ENCODE measurements at regions not wholly inside any gene's neighbourhood (a gene's known extent, or its start where the extent isn't known, plus 50 kb on each side); places are given as distances from the start of the nearest gene placed in this dataset.
"Not testable (repeated sequence)": the region's sequence is repeated elsewhere in the genome, so short reads cannot be mapped to it uniquely, and the experiment has no call there.

- no peak for DNase-seq
Observed at GRCh38 chr2:128514555-128514955, 195.9 kb upstream of the HS6ST1 start.

- DNase-seq, result no peak
Observed at GRCh38 chr2:128516938-128517337, 198.3 kb upstream of the HS6ST1 start.

- not testable (repeated sequence) for DNase-seq
Observed at GRCh38 chr2:128519028-128519427, 200.4 kb upstream of the HS6ST1 start.

- DNase-seq, result no peak
Observed at GRCh38 chr2:128519517-128520215, 201.0 kb upstream of the HS6ST1 start.

GRCh38 chr2:128520340-128520739 is 201.7 kb upstream of the HS6ST1 start:
- DNase-seq, result no peak

GRCh38 chr2:128520791-128521190 is 202.1 kb upstream of the HS6ST1 start:
- DNase-seq, result no peak

GRCh38 chr2:128521482-128521881 is 202.8 kb upstream of the HS6ST1 start:
- DNase-seq, result no peak

GRCh38 chr2:128522829-128523228 is 204.2 kb upstream of the HS6ST1 start:
- no peak for DNase-seq

GRCh38 chr2:128523457-128523856 is 204.8 kb upstream of the HS6ST1 start:
- DNase-seq, result no peak

- DNase-seq, result no peak
Observed at GRCh38 chr2:128524183-128524582, 205.5 kb upstream of the HS6ST1 start.

GRCh38 chr2:128525653-128526052 is 207.0 kb upstream of the HS6ST1 start:
- DNase-seq, result no peak

GRCh38 chr2:128526455-128526976 is 207.8 kb upstream of the HS6ST1 start:
- DNase-seq, result no peak

GRCh38 chr2:128528133-128528532 is 209.5 kb upstream of the HS6ST1 start:
- no peak for DNase-seq

- DNase-seq, result no peak
Observed at GRCh38 chr2:128530025-128530573, 211.4 kb upstream of the HS6ST1 start.

- no peak for DNase-seq
Observed at GRCh38 chr2:128531856-128532255, 213.2 kb upstream of the HS6ST1 start.

- DNase-seq, result no peak
Observed at GRCh38 chr2:128533101-128533500, 214.4 kb upstream of the HS6ST1 start.

GRCh38 chr2:128534688-128535392 is 216.2 kb upstream of the HS6ST1 start:
- DNase-seq, result no peak

GRCh38 chr2:128535953-128536352 is 217.3 kb upstream of the HS6ST1 start:
- DNase-seq, result no peak

- DNase-seq, result no peak
Observed at GRCh38 chr2:128536925-128537620, 218.4 kb upstream of the HS6ST1 start.

GRCh38 chr2:128537646-128538045 is 219.0 kb upstream of the HS6ST1 start:
- DNase-seq, result no peak

GRCh38 chr2:128538396-128538795 is 219.7 kb upstream of the HS6ST1 start:
- no peak for DNase-seq

- no peak for DNase-seq
Observed at GRCh38 chr2:128540670-128541069, 222.0 kb upstream of the HS6ST1 start.

- DNase-seq, result no peak
Observed at GRCh38 chr2:128541448-128541847, 222.8 kb upstream of the HS6ST1 start.

Data from cerebellar nuclear complex (tissue), 1 donor.